DND-41 (cell line): ENCODE measurements at regions not wholly inside any gene's neighbourhood (a gene's known extent, or its start where the extent isn't known, plus 50 kb on each side); places are given as distances from the start of the nearest gene placed in this dataset.
A peak's percentile ranks its signal among the peaks of the same experiment; 100 is the strongest.

Source experiments
- ATAC-seq: fragments of 200-7000 bp; cut with Tn5 transposase; 3 replicates; pipeline ENCODE4 v1.9.1; 2021; ENCODE audit warnings: low read depth; ENCODE audit not compliant: insufficient read depth
- DNase-seq: peaks from one replicate; pipeline ENCODE4 v3.0.0-alpha.2; 2020
- H2AFZ ChIP-seq: 2 replicates; pipeline ENCODE4 v1.6.0; 2012; ENCODE audit warnings: low read depth, low read length
- H3K27ac ChIP-seq: 2 replicates; pipeline ENCODE4 v1.5.1; 2012; ENCODE audit warnings: low read length, inconsistent platforms
- H3K27me3 ChIP-seq: fragments of 200-600 bp; sonication (generic); 2 replicates; pipeline ENCODE4 v1.6.0; 2012; ENCODE audit warnings: low read length, mild to moderate bottlenecking, inconsistent platforms; ENCODE audit not compliant: insufficient read depth, poor library complexity
- H3K36me3 ChIP-seq: 2 replicates; pipeline ENCODE4 v1.5.1; 2012; ENCODE audit warnings: low read length, inconsistent platforms; ENCODE audit not compliant: insufficient read depth
- H3K4me1 ChIP-seq: 2 replicates; pipeline ENCODE4 v1.5.1; 2012; ENCODE audit warnings: mild to moderate bottlenecking, low read length; ENCODE audit not compliant: insufficient read depth
- H3K4me2 ChIP-seq: 2 replicates; pipeline ENCODE4 v1.6.0; 2012; ENCODE audit warnings: mild to moderate bottlenecking, moderate library complexity, low read length, inconsistent platforms; ENCODE audit not compliant: insufficient read depth
- H3K4me3 ChIP-seq, 2 experiments: fragments of 200-600 bp in 1 of 2; shearing (Covaris generic) in 1 of 2; 2 replicates each; pipeline ENCODE4 v1.5.1; 2012 to 2016; ENCODE audit warnings: inconsistent platforms in 2 of 2, low read length in 2 of 2, mild to moderate bottlenecking in 2 of 2, low read depth in 1 of 2, moderate library complexity in 1 of 2
- H3K79me2 ChIP-seq: 2 replicates; pipeline ENCODE4 v1.6.0; 2012; ENCODE audit warnings: low read length, inconsistent platforms; ENCODE audit not compliant: insufficient read depth
- H3K9ac ChIP-seq: 2 replicates; pipeline ENCODE4 v1.6.0; 2012; ENCODE audit warnings: low read depth, mild to moderate bottlenecking, inconsistent platforms, low read length, moderate library complexity
- H3K9me3 ChIP-seq: 2 replicates; pipeline ENCODE4 v1.5.1; 2012; ENCODE audit warnings: low read length, moderate library complexity, mild to moderate bottlenecking, inconsistent platforms; ENCODE audit not compliant: insufficient read depth, severe bottlenecking
- H4K20me1 ChIP-seq: 2 replicates; pipeline ENCODE4 v1.6.0; 2012; ENCODE audit warnings: low read length; ENCODE audit not compliant: insufficient read depth
- CTCF ChIP-seq: IDR thresholded peaks from 2 replicates; pipeline ENCODE4 v1.5.1; 2012; ENCODE audit warnings: borderline replicate concordance, low read length, moderate library complexity, mild to moderate bottlenecking; ENCODE audit not compliant: poor library complexity, severe bottlenecking; ENCODE audit errors: extremely low read depth
- EZH2 ChIP-seq: IDR thresholded peaks from 3 replicates; pipeline ENCODE4 v1.6.1; 2012; ENCODE audit warnings: borderline replicate concordance, low read depth, mild to moderate bottlenecking, moderate library complexity, low read length, inconsistent platforms; ENCODE audit not compliant: severe bottlenecking

GRCh38 chr20:40262219-40262618, 426.8 kb downstream of the MAFB start:
- Histone ChIP-seq H3K4me2 (no peak overlapping the region), H3K9ac (no peak overlapping the region), H3K9me3 (no peaks in the 10 kb centered on the region), H2AFZ (peak overlapping the region; percentile 57), H3K4me1 (peaks cover 19% of the 10 kb centered on the region), H3K79me2 (no peaks in the 10 kb centered on the region), H3K4me3 (no peak overlapping the region), H3K27ac (peak overlapping the region; percentile 52), H4K20me1 (no peaks in the 10 kb centered on the region), H3K27me3 (no peaks in the 10 kb centered on the region), H3K36me3 (no peaks in the 10 kb centered on the region)
- ATAC-seq (peak; percentile 87), DNase-seq (peak; percentile 35)
- TF ChIP-seq EZH2 (no peak), CTCF (no peak)

- TF ChIP-seq CTCF (no peak), EZH2 (no peak)
- no peak for DNase-seq
- no peak for ATAC-seq
- no peak overlapping the region for H2AFZ ChIP-seq
- no peaks in the 10 kb centered on the region for H3K9me3 ChIP-seq
- H3K4me1 ChIP-seq: peaks cover 19% of the 10 kb centered on the region
- H4K20me1 ChIP-seq: no peaks in the 10 kb centered on the region
- H3K27ac ChIP-seq: no peak overlapping the region
- no peak overlapping the region for H3K9ac ChIP-seq
- no peaks in the 10 kb centered on the region for H3K36me3 ChIP-seq
- no peaks in the 10 kb centered on the region for H3K27me3 ChIP-seq
- no peak overlapping the region for H3K4me2 ChIP-seq
- H3K79me2 ChIP-seq: no peaks in the 10 kb centered on the region
- no peak overlapping the region for H3K4me3 ChIP-seq
Measured at GRCh38 chr20:40258931-40259330, 430.1 kb downstream of the MAFB start.

- Histone ChIP-seq H3K36me3 (no peaks in the 10 kb centered on the region), H3K9ac (no peak overlapping the region), H3K27ac (no peak overlapping the region), H3K4me2 (no peak overlapping the region), H2AFZ (no peak overlapping the region), H3K4me3 (no peak overlapping the region), H4K20me1 (no peaks in the 10 kb centered on the region), H3K4me1 (peaks cover 16% of the 10 kb centered on the region), H3K27me3 (no peaks in the 10 kb centered on the region), H3K9me3 (no peaks in the 10 kb centered on the region), H3K79me2 (no peaks in the 10 kb centered on the region)
- no peak for ATAC-seq
- no peak for TF ChIP-seq EZH2
- DNase-seq: no peak
Measured at GRCh38 chr20:40257763-40258162, 431.3 kb downstream of the MAFB start.

GRCh38 chr20:40255365-40255764, 433.7 kb downstream of the MAFB start:
- ATAC-seq: no peak

More at GRCh38 chr20:40255365-40255764, 433.7 kb downstream of the MAFB start:
- no peak for DNase-seq
- no peak overlapping the region for H3K27ac ChIP-seq
- no peaks in the 10 kb centered on the region for H3K4me1 ChIP-seq
- H3K36me3 ChIP-seq: no peaks in the 10 kb centered on the region
- no peak overlapping the region for H3K9ac ChIP-seq
- no peaks in the 10 kb centered on the region for H3K9me3 ChIP-seq
- H3K4me2 ChIP-seq: no peak overlapping the region
- TF ChIP-seq EZH2 (no peak), CTCF (no peak)
- H2AFZ ChIP-seq: no peak overlapping the region
- no peak overlapping the region for H3K4me3 ChIP-seq
- H3K79me2 ChIP-seq: no peaks in the 10 kb centered on the region
- no peaks in the 10 kb centered on the region for H3K27me3 ChIP-seq
- H4K20me1 ChIP-seq: no peaks in the 10 kb centered on the region
